ENCODE measurements at regions not wholly inside any gene's neighbourhood (a gene's known extent, or its start where the extent isn't known, plus 50 kb on each side); places are given as distances from the start of the nearest gene placed in this dataset.

DNA sequence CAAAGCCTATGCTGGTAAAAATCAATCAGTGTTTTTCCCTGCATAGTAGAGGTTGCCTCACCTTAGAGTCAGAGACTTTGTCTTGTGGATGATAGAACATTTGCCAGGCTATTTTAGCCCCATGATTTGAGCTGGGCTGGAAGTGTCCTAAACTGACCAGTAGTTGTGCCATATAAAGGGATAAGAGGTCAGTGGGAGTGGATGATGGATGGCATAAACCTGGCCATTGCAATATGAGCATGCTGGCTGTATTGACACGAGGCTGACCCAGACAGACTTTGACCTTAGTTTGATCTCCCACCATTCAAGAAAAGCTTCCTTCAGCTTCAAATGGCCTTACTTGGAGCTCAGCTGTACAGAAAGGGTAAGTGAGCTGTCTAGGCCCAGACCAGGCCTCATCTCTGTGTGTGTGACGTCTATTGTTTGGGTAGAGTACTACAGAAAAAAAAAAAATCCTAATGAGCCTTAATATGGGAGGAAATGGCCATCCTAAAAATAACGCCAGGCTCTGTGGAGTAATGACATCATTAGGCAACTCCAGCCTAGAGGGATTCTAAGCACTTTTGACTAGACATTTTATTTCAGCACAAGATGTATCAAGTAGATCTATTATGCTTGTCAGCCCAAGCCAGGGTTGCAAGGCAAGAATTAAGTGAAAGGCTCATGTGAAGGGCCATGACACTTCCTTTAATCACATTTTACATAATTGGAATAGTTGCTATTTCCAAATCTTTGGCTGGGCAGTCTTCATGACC, 51.3 kb upstream of the CADM1 start:
- no peak for TF ChIP-seq POLR2A (IDR thresholded peaks at IDR 0.05)
- TF ChIP-seq, protein P1, sequence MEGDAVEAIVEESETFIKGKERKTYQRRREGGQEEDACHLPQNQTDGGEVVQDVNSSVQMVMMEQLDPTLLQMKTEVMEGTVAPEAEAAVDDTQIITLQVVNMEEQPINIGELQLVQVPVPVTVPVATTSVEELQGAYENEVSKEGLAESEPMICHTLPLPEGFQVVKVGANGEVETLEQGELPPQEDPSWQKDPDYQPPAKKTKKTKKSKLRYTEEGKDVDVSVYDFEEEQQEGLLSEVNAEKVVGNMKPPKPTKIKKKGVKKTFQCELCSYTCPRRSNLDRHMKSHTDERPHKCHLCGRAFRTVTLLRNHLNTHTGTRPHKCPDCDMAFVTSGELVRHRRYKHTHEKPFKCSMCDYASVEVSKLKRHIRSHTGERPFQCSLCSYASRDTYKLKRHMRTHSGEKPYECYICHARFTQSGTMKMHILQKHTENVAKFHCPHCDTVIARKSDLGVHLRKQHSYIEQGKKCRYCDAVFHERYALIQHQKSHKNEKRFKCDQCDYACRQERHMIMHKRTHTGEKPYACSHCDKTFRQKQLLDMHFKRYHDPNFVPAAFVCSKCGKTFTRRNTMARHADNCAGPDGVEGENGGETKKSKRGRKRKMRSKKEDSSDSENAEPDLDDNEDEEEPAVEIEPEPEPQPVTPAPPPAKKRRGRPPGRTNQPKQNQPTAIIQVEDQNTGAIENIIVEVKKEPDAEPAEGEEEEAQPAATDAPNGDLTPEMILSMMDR (IDR thresholded peaks at IDR 0.05) = no peak
